Panc1 (cell line): ENCODE measurements at regions not wholly inside any gene's neighbourhood (a gene's known extent, or its start where the extent isn't known, plus 50 kb on each side); places are given as distances from the start of the nearest gene placed in this dataset.

ENCODE experiments used
- ATAC-seq: fragments of 200-7000 bp; cut with Tn5 transposase; 2 replicates; pipeline ENCODE4 v1.9.1; 2020; ENCODE audit warnings: mild to moderate bottlenecking, moderate library complexity
- BruUV-seq: library from RNA; stranded (reverse); fragments of 400-500 nt; replicated peaks from 2 replicates; lab custom pipeline; 2021; lab: Mats Ljungman, UMichigan
- CTCF ChIA-PET: fragments of 300-600 bp; sonication (Branson Sonifier 250); formaldehyde crosslinking; loops from one replicate; lab custom pipeline; 2022; ENCODE audit warnings: antibody characterized with exemption; lab: Charles Lee
- POLR2A ChIA-PET: fragments of 300-600 bp; sonication (Branson Sonifier 250); formaldehyde crosslinking; loops from one replicate; lab custom pipeline; 2022; ENCODE audit warnings: antibody characterized with exemption; lab: Charles Lee
- DNase-seq: peaks from one replicate; pipeline ENCODE4 v3.0.0-alpha.2; 2010; ENCODE audit warnings: low read depth, low spot score
- H3K27ac ChIP-seq: 2 replicates; pipeline ENCODE4 v1.5.1; 2011; ENCODE audit warnings: mild to moderate bottlenecking, low read length, inconsistent platforms
- H3K27me3 ChIP-seq: fragments of 200-500 bp; sonication (Bioruptor generic); 2 replicates; pipeline ENCODE4 v1.6.0; 2014; ENCODE audit warnings: low read length, inconsistent platforms; ENCODE audit not compliant: control insufficient read depth, insufficient read depth
- H3K36me3 ChIP-seq: fragments of 200-500 bp; sonication (Bioruptor generic); 2 replicates; pipeline ENCODE4 v1.5.1; 2014; ENCODE audit warnings: inconsistent platforms, mild to moderate bottlenecking, low read length, moderate library complexity; ENCODE audit not compliant: control insufficient read depth, insufficient read depth
- H3K4me1 ChIP-seq: 2 replicates; pipeline ENCODE4 v1.5.1; 2011; ENCODE audit warnings: inconsistent platforms, mild to moderate bottlenecking, low read length, moderate library complexity; ENCODE audit not compliant: control insufficient read depth, insufficient read depth
- H3K4me3 ChIP-seq, 2 experiments: 2 replicates each; pipeline ENCODE4 v1.5.1; 2011 to 2012; ENCODE audit warnings: low read depth in 2 of 2, low read length in 2 of 2, mild to moderate bottlenecking in 2 of 2, inconsistent platforms in 1 of 2, moderate library complexity in 1 of 2
- H3K9me3 ChIP-seq: fragments of 200-500 bp; sonication (Bioruptor generic); 2 replicates; pipeline ENCODE4 v1.5.1; 2014; ENCODE audit warnings: low read depth, mild to moderate bottlenecking, inconsistent platforms, low read length, moderate library complexity; ENCODE audit not compliant: control insufficient read depth, insufficient read depth
- POLR2AphosphoS5 ChIP-seq: IDR thresholded peaks from 2 replicates; pipeline ENCODE4 v1.6.1; 2012; ENCODE audit warnings: mild to moderate bottlenecking, low read depth, low read length, moderate library complexity
- SIN3A ChIP-seq: IDR thresholded peaks from 2 replicates; pipeline ENCODE4 v1.6.1; 2012; ENCODE audit warnings: low read depth, mild to moderate bottlenecking, low read length, moderate library complexity, borderline replicate concordance; ENCODE audit not compliant: insufficient read depth
- TCF7L2 ChIP-seq: IDR thresholded peaks from 2 replicates; pipeline ENCODE4 v1.6.1; 2011; ENCODE audit warnings: mild to moderate bottlenecking, low read depth, low read length, inconsistent platforms
- in situ Hi-C: cut with HindIII; loops from 2 replicates; pipeline ENCODE4 v1.10.0; 2016; ENCODE audit warnings: low sequenced_read_pairs, low pct_unique_long_range_greater_than_20kb
- intact Hi-C: fragments of 100-400 bp; cut with micrococcal nuclease; formaldehyde crosslinking; loops from one replicate; pipeline ENCODE4 v1.10.0; 2022; ENCODE audit not compliant: unreplicated experiment
- TF ChIP-seq, protein P1 (sequence below): fragments of 450-650 bp; IDR thresholded peaks from 2 replicates; pipeline ENCODE4 v1.5.1; 2017; ENCODE audit warnings: mild to moderate bottlenecking
- TF ChIP-seq, protein P2 (sequence below), 2 experiments: IDR thresholded peaks; 2 replicates each; pipeline ENCODE4 v1.6.1; 2011 to 2012; ENCODE audit warnings: low read depth in 2 of 2, control low read depth in 1 of 2, low read length in 1 of 2, mild to moderate bottlenecking in 1 of 2, moderate library complexity in 1 of 2; ENCODE audit not compliant: insufficient read depth in 1 of 2

DNA sequence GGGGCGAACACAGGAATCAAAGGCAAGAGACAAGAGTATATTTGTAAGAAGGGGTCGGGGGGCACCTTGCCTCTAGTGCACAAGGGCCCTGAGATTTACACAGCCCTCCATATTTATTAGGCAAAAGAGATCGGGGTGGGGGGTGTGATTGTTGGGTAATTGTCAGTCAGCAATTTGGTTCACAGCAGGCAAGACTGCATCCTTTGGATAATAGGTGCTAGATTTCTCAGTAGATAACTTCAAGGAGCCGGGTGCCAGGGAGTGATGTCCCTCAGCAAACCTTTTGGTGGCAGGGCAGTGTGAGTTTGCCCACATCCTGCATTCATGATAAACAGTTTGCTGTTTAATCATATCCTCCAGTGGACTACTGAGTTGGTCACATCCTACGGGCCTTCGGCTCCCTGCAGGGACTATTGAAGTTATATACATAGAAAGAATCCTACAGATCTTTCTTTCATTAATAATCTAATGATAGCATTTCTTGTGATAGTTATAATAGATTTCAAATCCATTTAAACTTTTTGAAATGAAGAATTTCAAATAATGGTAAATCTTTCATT lies 178.5 kb downstream of the GNAI1 start:
- POLR2A ChIA-PET: no interaction called here
- H3K27ac ChIP-seq: no peak overlapping the region
- H3K4me1 ChIP-seq: no peaks in the 10 kb centered on the region
- H3K27me3 ChIP-seq: no peaks in the 10 kb centered on the region
- no peaks in the 10 kb centered on the region for H3K36me3 ChIP-seq
- BruUV-seq: no TSS peak
- DNase-seq: no peak
- intact Hi-C loops (no loop called here), in situ Hi-C loops (no loop called here)
- no peaks in the 10 kb centered on the region for H3K9me3 ChIP-seq
- TF ChIP-seq, protein P1, sequence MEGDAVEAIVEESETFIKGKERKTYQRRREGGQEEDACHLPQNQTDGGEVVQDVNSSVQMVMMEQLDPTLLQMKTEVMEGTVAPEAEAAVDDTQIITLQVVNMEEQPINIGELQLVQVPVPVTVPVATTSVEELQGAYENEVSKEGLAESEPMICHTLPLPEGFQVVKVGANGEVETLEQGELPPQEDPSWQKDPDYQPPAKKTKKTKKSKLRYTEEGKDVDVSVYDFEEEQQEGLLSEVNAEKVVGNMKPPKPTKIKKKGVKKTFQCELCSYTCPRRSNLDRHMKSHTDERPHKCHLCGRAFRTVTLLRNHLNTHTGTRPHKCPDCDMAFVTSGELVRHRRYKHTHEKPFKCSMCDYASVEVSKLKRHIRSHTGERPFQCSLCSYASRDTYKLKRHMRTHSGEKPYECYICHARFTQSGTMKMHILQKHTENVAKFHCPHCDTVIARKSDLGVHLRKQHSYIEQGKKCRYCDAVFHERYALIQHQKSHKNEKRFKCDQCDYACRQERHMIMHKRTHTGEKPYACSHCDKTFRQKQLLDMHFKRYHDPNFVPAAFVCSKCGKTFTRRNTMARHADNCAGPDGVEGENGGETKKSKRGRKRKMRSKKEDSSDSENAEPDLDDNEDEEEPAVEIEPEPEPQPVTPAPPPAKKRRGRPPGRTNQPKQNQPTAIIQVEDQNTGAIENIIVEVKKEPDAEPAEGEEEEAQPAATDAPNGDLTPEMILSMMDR: no peak
- TF ChIP-seq TCF7L2 (no peak), SIN3A (no peak), POLR2AphosphoS5 (no peak)
- TF ChIP-seq, protein P2, sequence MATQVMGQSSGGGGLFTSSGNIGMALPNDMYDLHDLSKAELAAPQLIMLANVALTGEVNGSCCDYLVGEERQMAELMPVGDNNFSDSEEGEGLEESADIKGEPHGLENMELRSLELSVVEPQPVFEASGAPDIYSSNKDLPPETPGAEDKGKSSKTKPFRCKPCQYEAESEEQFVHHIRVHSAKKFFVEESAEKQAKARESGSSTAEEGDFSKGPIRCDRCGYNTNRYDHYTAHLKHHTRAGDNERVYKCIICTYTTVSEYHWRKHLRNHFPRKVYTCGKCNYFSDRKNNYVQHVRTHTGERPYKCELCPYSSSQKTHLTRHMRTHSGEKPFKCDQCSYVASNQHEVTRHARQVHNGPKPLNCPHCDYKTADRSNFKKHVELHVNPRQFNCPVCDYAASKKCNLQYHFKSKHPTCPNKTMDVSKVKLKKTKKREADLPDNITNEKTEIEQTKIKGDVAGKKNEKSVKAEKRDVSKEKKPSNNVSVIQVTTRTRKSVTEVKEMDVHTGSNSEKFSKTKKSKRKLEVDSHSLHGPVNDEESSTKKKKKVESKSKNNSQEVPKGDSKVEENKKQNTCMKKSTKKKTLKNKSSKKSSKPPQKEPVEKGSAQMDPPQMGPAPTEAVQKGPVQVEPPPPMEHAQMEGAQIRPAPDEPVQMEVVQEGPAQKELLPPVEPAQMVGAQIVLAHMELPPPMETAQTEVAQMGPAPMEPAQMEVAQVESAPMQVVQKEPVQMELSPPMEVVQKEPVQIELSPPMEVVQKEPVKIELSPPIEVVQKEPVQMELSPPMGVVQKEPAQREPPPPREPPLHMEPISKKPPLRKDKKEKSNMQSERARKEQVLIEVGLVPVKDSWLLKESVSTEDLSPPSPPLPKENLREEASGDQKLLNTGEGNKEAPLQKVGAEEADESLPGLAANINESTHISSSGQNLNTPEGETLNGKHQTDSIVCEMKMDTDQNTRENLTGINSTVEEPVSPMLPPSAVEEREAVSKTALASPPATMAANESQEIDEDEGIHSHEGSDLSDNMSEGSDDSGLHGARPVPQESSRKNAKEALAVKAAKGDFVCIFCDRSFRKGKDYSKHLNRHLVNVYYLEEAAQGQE (IDR thresholded peaks at IDR 0.05; ENCODE audit: insufficient read depth in 1 of 2, low read depth in 2 of 2, low read length in 1 of 2): no peak
- CTCF ChIA-PET: no interaction called here
- ATAC-seq: no peak
- H3K4me3 ChIP-seq: no peak overlapping the region

DNA sequence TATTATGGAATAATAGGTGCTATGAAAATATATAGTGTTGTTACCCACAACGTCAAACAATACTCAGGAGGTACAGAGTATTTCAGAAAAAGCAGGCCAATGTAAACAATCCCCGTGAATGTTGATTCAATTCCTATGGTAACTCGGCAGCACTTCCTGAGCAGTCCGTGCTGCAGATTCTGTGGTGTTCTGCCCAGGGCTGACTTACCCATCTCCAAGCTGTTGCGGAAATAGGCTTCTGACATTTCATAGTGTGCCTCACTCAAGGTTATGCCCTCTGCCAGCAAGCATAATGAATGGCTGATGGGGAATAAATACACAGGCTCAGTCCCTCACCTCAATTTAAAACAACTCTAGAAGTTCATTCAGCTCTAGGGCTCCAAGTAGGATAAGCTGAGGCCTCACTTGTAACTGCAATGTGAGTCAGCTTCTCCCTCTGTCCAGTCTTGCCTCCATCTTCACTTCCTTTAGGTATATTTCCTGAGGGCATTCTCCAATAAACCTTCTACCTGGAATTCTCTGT lies 177.6 kb downstream of the GNAI1 start:
- H3K36me3 ChIP-seq: no peaks in the 10 kb centered on the region
- TF ChIP-seq SIN3A (no peak), POLR2AphosphoS5 (no peak), TCF7L2 (no peak)
- TF ChIP-seq, protein P1: no peak
- TF ChIP-seq, protein P2 (IDR thresholded peaks at IDR 0.05; ENCODE audit: insufficient read depth in 1 of 2, low read depth in 2 of 2, low read length in 1 of 2): no peak
- no peaks in the 10 kb centered on the region for H3K4me1 ChIP-seq
- ATAC-seq (peak; percentile 89), DNase-seq (peak; percentile 8)
- H3K27me3 ChIP-seq: no peaks in the 10 kb centered on the region
- H3K9me3 ChIP-seq: no peaks in the 10 kb centered on the region
- ChIA-PET CTCF (no interaction called here), POLR2A (no interaction called here)
- in situ Hi-C loops: no loop called here
- BruUV-seq: no TSS peak
- no peak overlapping the region for H3K27ac ChIP-seq
- intact Hi-C loops: no loop called here
- H3K4me3 ChIP-seq: peak overlapping the region in 1 of 2 experiments; percentile 5; a peak in 1 of 4 replicates
